GM23248 (cell line): ENCODE measurements at regions not wholly inside any gene's neighbourhood (a gene's known extent, or its start where the extent isn't known, plus 50 kb on each side); places are given as distances from the start of the nearest gene placed in this dataset.

Experiments
- EZH2 ChIP-seq: fragments of 200-600 bp; sonication (generic); IDR thresholded peaks from 2 replicates; pipeline ENCODE4 v1.6.1; 2018; ENCODE audit warnings: antibody characterized with exemption, mild to moderate bottlenecking; ENCODE audit not compliant: insufficient read depth, poor library complexity, severe bottlenecking
- EZH2phosphoT487 ChIP-seq: fragments of 200-600 bp; sonication (generic); IDR thresholded peaks from 2 replicates; pipeline ENCODE4 v1.6.1; 2018; ENCODE audit warnings: antibody characterized with exemption, moderate library complexity, mild to moderate bottlenecking, low read depth; ENCODE audit not compliant: insufficient read depth

GRCh38 chr10:53534428-53534827, 761.8 kb upstream of the MBL2 start:
- TF ChIP-seq EZH2 (no peak), EZH2phosphoT487 (no peak)
